Activated CD8-positive, alpha-beta T cell treated with anti-CD3 and anti-CD28 coated beads for 36 hours (primary cell): ENCODE measurements at regions not wholly inside any gene's neighbourhood (a gene's known extent, or its start where the extent isn't known, plus 50 kb on each side); places are given as distances from the start of the nearest gene placed in this dataset.
"Not testable (repeated sequence)": the region's sequence is repeated elsewhere in the genome, so short reads cannot be mapped to it uniquely, and the experiment has no call there.

Experiments used
- ATAC-seq: fragments of 200-7000 bp; cut with Tn5 transposase; one replicate; pipeline ENCODE4 v1.10.0; 2021; ENCODE audit warnings: mild to moderate bottlenecking, moderate library complexity
- CTCF ChIA-PET: fragments of 350-600 bp; sonication (Branson Sonifier 250); formaldehyde crosslinking; loops from one replicate; lab custom pipeline; 2021; ENCODE audit warnings: antibody characterized with exemption; lab: Charles Lee
- POLR2A ChIA-PET: fragments of 350-600 bp; sonication (Branson Sonifier 250); formaldehyde crosslinking; loops from one replicate; lab custom pipeline; 2021; ENCODE audit warnings: antibody characterized with exemption; lab: Charles Lee
- DNase-seq: peaks from one replicate; pipeline ENCODE4 v3.0.0-alpha.2; 2020
- H3K27ac Mint-ChIP-seq: one replicate; pipeline ENCODE4 v1.8.0; 2021; ENCODE audit warnings: mild to moderate bottlenecking, mixed read lengths
- H3K27me3 Mint-ChIP-seq: one replicate; pipeline ENCODE4 v1.8.0; 2021; ENCODE audit warnings: mixed read lengths
- H3K36me3 Mint-ChIP-seq: one replicate; pipeline ENCODE4 v1.8.0; 2021; ENCODE audit warnings: low read depth, mixed read lengths
- H3K4me1 Mint-ChIP-seq: one replicate; pipeline ENCODE4 v1.8.0; 2021; ENCODE audit warnings: low read depth, mixed read lengths
- H3K4me3 Mint-ChIP-seq: one replicate; pipeline ENCODE4 v1.8.0; 2021; ENCODE audit warnings: mild to moderate bottlenecking, moderate library complexity, mixed read lengths
- H3K9me3 Mint-ChIP-seq: one replicate; pipeline ENCODE4 v1.8.0; 2021; ENCODE audit warnings: mixed read lengths
- CTCF ChIP-seq: fragments of 200-600 bp; IDR thresholded peaks from one replicate; pipeline ENCODE4 v1.8.0; 2022; ENCODE audit warnings: antibody characterized with exemption, mild to moderate bottlenecking
- intact Hi-C: fragments of 100-400 bp; cut with micrococcal nuclease; formaldehyde crosslinking; loops from one replicate; pipeline ENCODE4 v1.10.0; 2022

- TF ChIP-seq CTCF: no peak
- no peaks in the 10 kb centered on the region for H3K27me3 Mint-ChIP-seq
- DNase-seq (no peak), ATAC-seq (no peak)
- no peak overlapping the region for H3K4me3 Mint-ChIP-seq
- H3K27ac Mint-ChIP-seq: no peak overlapping the region
- intact Hi-C loops: no loop called here
- CTCF ChIA-PET: no interaction called here
- H3K9me3 Mint-ChIP-seq: peaks cover 9% of the 10 kb centered on the region
- H3K36me3 Mint-ChIP-seq: no peaks in the 10 kb centered on the region
- POLR2A ChIA-PET: no interaction called here
- H3K4me1 Mint-ChIP-seq: no peaks in the 10 kb centered on the region
These were observed 583.4 kb upstream of the ADAMTS5 start for GRCh38 chr21:27550287-27550686.

- CTCF ChIA-PET: no interaction called here
- no peaks in the 10 kb centered on the region for H3K4me1 Mint-ChIP-seq
- TF ChIP-seq CTCF: no peak
- no peaks in the 10 kb centered on the region for H3K27me3 Mint-ChIP-seq
- no peaks in the 10 kb centered on the region for H3K36me3 Mint-ChIP-seq
- no peak for DNase-seq
- H3K9me3 Mint-ChIP-seq: peaks cover 9% of the 10 kb centered on the region
- POLR2A ChIA-PET: no interaction called here
- no peak overlapping the region for H3K27ac Mint-ChIP-seq
- intact Hi-C loops: no loop called here
- no peak overlapping the region for H3K4me3 Mint-ChIP-seq
- ATAC-seq: no peak
These were observed 581.6 kb upstream of the ADAMTS5 start for GRCh38 chr21:27548486-27548885.

- no peak for ATAC-seq
- no peaks in the 10 kb centered on the region for H3K27me3 Mint-ChIP-seq
- CTCF ChIA-PET: interaction anchor here (1.0 kb wide), 1 partner anchor 19 kb away, joined by 3 read pairs; no protein-coding TSS in a partner anchor
- no peak for TF ChIP-seq CTCF
- no peak overlapping the region for H3K27ac Mint-ChIP-seq
- intact Hi-C loops: no loop called here
- peaks cover 5% of the 10 kb centered on the region for H3K9me3 Mint-ChIP-seq
- POLR2A ChIA-PET: no interaction called here
- no peaks in the 10 kb centered on the region for H3K4me1 Mint-ChIP-seq
- no peak for DNase-seq
- H3K4me3 Mint-ChIP-seq: no peak overlapping the region
- no peaks in the 10 kb centered on the region for H3K36me3 Mint-ChIP-seq
These were observed 579.0 kb upstream of the ADAMTS5 start for GRCh38 chr21:27545754-27546349.

- H3K9me3 Mint-ChIP-seq, DNase-seq, H3K4me1 Mint-ChIP-seq, CTCF ChIA-PET, POLR2A ChIA-PET, H3K27me3 Mint-ChIP-seq, H3K36me3 Mint-ChIP-seq, H3K27ac Mint-ChIP-seq, ATAC-seq, H3K4me3 Mint-ChIP-seq, intact Hi-C loops: not testable (repeated sequence)
These were observed 575.2 kb upstream of the ADAMTS5 start for GRCh38 chr21:27542126-27542525.

GRCh38 chr21:27536319-27536718, 569.4 kb upstream of the ADAMTS5 start:
- CTCF ChIA-PET: no interaction called here
- intact Hi-C loops: no loop called here

More at GRCh38 chr21:27536319-27536718, 569.4 kb upstream of the ADAMTS5 start:
- Mint-ChIP-seq H3K27ac (no peak overlapping the region), H3K9me3 (peaks cover 1% of the 10 kb centered on the region), H3K27me3 (no peaks in the 10 kb centered on the region), H3K4me3 (no peak overlapping the region), H3K4me1 (no peaks in the 10 kb centered on the region), H3K36me3 (no peaks in the 10 kb centered on the region)
- TF ChIP-seq CTCF: no peak
- DNase-seq (no peak), ATAC-seq (no peak)
- POLR2A ChIA-PET: no interaction called here
